ENCODE measurements at regions not wholly inside any gene's neighbourhood (a gene's known extent, or its start where the extent isn't known, plus 50 kb on each side); places are given as distances from the start of the nearest gene placed in this dataset.
"Not testable (repeated sequence)": the region's sequence is repeated elsewhere in the genome, so short reads cannot be mapped to it uniquely, and the experiment has no call there.

DNA sequence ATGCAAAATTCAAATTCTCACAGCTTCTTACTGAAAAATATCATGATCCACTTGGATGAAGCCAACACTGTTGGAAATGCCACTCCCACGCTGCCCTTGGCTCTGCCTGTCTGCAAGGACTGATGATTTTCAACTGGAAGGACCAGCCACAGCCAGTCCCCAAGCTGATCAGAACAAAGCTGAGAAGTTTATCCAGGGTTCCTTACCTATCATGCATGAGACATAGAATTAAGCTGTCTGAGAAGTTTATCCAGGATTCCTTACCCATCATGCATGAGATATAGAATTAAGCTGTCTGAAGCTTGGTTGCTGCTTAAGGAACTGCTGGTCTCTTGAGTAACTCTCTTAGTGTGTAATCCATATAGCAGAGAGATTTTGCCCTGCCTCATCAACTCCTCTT lies 159.8 kb upstream of the TMEM260 start:
- DNase-seq (ENCODE audit: extremely low read depth in 1 of 2, low read depth in 1 of 2) = no peak

DNA sequence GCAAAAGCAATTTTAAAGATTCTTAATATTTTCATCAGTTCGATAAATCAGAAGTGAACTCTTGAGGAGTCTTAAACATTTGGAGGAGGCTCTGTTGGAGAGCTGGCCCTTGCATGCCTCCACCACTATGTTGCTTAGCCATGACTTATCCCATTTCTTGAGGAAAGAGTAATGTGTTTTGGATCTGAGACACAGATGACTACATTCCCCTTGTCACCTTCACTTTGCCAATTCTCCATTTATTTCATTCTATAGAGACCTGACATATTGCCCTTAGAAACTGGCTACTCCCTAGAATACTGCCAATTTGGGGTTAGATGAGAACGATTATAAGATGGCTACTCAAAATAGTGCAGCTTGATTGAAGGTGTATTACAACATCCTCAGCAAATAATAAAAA lies 157.4 kb upstream of the TMEM260 start:
- no peak for DNase-seq (ENCODE audit: extremely low read depth in 1 of 2, low read depth in 1 of 2)

DNA sequence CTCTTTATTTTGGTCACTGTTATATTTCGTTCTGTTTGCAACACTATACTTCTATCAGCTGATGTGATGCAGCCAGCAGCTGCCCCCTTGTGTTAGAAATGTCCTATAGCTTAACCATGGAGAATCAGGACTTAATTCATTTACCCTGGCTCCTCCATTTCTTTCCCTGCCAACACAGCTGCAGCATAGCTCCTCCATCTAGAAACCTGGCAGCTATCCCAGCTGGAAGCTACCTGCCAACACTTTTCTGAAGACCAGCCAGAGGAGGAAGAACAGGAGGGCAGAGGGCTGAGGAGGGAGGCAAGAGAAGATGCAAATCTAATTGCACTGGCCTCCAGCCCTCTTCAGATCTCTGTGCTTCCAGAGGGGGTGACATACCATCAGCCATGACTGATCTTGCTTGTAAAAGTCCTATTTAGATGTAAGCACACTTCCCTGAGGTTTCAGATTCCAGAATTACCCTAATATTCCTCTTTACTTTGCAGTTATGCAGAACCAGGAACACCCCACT lies 156.8 kb upstream of the TMEM260 start:
- DNase-seq (ENCODE audit: extremely low read depth in 1 of 2, low read depth in 1 of 2) = no peak

DNA sequence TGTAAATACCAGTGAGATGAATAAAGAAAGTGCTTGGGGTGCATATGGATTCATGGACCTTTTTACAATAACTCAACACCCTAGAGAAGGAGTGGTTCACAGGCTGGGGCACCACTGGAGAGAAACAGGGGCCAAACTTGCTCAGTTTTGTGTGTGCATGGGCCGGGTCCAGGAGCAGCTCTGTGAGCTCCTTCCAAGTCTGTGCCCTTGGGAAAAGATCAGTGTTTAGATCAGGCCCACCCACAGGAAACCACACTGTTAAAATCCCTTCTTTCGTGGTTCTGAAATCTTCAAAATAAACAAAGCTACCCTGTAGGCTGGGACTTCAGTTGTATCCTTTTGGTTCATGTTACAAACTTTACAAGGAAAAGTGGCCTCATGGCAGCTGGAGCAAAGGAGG lies 156.1 kb upstream of the TMEM260 start:
- no peak for DNase-seq (ENCODE audit: extremely low read depth in 1 of 2, low read depth in 1 of 2)

DNA sequence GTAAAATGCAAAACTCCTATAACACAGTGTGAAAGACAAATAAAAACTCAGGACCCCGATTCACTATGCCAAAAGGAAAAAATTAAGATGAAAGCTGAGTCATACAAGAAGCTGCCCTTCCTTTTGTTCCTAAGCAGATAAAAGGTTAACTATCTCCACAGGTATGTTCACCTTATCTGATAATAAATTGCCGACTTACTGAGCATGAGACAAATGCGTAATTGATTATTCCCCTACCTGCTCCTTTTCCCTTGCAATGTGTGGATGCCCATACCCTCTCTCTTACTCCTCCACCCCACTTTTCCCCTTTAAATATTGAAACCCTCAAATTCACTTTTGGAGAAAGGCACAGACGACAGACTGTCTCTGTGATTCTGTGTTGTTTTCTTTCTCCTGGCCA lies 148.6 kb upstream of the TMEM260 start:
- DNase-seq (ENCODE audit: extremely low read depth in 1 of 2, low read depth in 1 of 2) = no peak

DNA sequence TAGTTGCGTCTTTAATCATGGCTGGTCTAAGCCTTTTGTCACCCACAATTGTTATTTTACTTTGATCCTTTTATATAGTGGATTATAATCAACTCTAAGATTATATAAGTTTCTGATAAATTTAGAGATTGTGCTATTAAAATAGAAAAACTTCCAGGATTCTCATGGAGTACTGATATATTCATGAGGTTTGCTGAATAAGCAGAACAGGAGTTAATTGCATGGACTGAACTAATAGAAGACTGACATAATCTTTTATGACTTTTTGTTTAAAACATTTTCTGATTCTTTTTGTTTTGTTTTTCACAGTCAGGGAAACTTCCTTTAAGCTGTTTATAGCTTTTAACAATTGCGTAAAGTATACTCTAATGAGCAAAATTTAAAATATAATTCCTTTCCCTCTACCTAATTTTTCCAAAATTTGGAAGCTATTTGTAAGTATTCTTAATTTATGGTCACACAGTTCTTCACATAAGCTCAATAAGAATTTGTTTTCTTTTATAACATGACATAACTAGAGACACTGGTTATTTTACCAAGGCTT lies 129.9 kb upstream of the TMEM260 start:
- DNase-seq (ENCODE audit: extremely low read depth in 1 of 2, low read depth in 1 of 2) = no peak

DNA sequence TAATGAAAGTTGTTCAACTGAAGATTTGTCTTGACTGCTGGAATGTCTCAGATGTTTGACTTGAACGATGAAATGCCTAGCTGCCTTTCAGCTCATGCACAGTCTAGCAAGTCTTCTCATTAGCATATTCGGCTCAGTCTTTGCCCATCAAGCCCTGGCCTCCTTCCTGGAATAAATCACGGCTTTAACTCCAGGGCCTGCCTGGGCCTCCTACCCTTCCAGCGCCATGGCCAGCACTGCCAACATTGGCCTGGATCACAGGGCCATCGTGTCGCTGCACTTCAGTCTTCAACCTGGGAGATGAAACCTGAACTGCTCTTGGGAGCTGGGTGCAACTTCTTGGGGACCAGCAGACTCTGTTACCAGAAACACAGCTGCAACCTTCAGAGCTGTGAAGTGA lies 126.7 kb upstream of the TMEM260 start:
- no peak for DNase-seq (ENCODE audit: extremely low read depth in 1 of 2, low read depth in 1 of 2)

DNA sequence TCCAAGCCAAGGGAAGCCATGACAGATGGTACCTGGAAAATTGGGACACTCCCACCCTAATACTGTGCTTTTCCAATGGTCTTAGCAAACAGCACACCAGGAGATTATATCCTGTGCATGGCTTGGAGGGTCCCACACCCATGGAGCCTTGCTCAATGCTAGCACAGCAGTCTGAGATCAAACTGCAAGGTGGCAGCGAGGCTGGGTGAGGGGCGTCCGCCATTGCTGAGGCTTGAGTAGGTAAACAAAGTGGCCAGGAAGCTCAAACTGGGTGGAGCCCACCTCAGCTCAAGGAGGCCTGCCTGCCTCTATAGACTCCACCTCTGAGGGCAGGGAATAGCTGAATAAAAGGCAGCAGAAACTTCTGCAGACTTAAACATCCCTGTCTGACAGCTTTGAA lies 124.9 kb upstream of the TMEM260 start:
- not testable (repeated sequence) for DNase-seq (ENCODE audit: extremely low read depth in 1 of 2, low read depth in 1 of 2)

DNA sequence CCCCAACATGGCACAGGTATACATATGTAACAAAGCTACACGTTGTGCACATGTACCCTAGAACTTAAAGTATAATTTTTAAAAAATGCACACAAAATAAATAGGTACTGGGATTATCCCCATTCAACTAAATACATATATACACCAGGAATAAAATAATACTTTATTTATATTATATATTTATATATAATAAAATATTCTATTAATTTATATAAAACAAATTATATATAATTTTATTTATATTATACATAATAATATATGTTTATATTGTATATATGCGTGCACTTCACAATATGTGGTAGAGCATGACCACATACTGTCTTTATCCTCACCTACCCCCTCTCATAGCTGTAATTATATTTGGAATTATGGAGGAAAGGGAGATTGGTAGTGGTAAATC lies 119.1 kb upstream of the TMEM260 start:
- no peak for DNase-seq (ENCODE audit: extremely low read depth in 1 of 2, low read depth in 1 of 2)

DNA sequence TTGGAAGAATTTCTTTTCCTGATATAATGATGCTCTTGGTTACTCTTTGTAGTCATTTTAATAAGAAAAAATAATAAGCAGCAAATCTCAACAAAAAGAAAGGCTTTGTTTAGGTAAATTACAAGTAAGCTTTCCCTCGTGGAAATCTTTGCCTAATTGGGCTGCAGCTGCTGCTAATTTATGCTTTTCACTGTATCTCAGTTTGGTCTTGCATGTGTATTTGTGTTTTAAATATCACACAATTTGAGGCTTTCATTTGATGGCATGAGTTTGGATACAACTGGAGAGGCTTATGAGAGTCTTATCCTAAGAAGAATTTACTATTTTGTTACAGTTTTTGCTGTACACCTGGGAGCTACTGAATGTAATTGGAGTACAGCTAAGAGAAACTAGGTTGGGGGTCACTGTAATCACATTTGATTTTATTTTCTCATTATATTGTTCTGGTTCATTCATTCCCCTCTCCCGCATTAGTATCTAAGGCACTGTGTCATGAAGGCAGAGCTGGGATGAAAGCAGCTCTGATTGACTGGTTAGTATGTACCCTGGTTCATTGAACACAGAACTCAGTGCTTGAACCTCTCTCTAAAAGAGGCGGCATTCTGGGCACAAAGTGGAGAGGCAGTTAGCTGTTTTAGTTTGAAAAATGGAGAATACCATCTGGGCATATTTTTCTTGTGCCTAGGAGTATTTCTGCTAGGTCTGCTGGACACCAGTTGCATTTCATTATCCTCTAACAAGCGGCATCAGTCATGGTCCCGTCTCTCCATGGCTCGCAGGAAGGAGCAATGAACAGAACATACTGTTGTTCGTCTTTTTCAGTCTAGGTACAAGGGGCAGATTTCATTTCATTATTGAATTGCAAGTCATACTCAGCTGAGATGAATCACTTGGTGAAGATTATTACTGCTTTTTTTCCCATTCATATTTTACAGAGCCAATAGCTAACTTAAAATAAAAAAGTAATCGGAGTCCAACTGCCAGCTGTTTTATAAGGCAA lies 118.0 kb upstream of the TMEM260 start:
- no peak for DNase-seq (ENCODE audit: extremely low read depth in 1 of 2, low read depth in 1 of 2)

DNA sequence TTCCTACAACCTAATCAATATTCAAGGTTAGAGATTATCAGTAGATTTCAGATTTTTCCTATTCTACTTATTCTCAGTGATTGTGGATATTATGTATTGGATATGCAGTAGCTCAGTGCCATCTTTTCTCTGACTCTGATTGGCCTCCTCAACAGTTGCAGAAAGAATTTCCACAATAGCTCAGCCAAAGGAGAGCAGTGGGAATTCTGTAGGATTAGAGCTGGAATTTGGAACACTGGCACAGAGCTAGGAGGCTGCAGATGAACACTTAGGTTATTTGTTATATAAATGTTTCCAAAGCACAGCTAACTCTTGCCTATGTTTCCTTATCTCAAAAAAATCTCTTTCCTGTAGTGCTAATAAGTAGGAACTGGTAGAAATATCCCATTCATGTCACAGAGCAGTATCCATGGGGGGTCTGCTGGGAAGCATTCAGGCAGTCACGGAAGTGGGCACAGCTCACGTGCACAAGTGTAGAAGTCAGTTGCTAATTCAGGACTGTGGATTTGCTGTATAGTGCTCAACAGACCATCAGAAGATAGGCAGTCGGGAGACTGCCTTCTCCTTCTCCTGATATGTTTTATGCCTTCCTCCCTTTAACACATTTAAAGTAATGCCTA lies 116.2 kb upstream of the TMEM260 start:
- no peak for DNase-seq (ENCODE audit: extremely low read depth in 1 of 2, low read depth in 1 of 2)

DNA sequence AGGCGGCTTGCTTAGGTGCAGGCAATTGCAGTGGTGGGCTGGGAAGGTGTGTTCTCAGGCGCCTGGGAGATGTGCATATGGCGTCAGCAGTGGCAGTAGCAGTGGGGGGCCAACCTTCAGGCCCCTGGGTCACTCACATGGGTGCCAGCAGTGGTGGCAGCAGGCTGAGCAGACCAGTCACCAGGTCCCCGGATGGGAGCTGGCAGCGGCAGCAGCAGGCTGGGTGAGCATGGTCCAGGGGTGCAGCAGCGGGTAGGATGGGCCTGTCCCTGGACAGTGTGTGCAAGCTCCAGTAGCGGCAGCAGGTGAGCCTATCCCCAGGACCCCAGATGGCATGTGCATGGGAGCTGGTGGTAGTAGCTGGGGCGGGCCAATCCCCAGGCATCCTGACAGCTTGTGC lies 108.5 kb upstream of the TMEM260 start:
- no peak for DNase-seq (ENCODE audit: extremely low read depth in 1 of 2, low read depth in 1 of 2)

DNA sequence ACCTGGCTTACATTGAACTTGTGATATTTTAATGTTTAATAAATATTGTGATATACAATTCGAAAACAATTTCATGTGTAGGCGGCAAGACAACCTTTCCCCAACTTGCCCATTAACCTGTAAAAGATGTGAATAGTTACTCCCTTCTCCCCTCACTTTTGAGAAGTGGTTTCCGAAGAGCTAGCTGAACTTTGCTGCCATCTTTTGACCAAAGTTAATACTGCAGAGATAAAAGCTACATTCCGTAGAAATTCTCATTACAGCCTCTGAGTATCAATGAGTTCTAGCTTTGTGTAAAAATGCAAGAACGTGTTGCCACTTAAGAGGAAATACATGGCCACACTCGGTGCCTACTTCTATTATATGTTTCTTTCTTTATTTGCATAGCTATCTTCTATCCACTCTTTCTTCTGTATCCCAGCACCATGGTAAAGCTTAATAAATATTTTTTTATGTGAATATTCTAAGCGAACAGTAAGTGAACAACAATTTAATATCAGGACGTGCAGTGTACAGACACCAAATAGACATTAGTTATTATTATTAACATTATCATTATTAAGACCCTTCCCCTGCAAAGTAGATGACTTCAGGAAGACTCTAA lies 105.1 kb upstream of the TMEM260 start:
- DNase-seq (ENCODE audit: extremely low read depth in 1 of 2, low read depth in 1 of 2) = no peak

DNA sequence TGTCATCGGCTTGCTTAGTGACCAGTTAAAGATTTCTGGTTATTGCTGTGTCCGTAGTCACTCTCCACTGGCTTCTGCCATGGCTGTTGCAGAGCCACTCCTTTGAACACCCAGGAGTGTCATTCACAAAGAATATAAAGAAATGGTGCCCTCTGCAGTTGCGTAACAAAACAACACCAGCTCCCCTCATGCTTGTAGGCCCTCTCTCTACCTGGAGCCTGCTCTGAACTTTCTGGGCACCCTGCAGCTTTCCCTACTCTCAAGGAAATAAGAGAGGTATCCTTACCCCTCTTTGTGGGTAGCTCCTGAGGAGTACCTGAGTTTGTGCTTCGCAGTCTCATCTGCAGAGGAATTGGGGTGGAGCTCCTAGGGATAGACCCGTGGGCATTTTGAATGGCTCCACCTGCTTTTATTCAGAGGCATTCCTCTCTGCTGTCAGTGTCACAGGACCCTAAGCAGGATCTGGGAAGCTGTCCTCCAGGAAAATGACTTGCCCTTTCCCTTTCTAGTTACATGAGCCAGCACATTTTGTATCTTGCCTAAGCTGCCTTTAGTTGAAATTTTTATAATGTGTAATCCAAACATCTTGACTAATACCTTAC lies 97.2 kb upstream of the TMEM260 start:
- DNase-seq (ENCODE audit: extremely low read depth in 1 of 2, low read depth in 1 of 2) = no peak

DNA sequence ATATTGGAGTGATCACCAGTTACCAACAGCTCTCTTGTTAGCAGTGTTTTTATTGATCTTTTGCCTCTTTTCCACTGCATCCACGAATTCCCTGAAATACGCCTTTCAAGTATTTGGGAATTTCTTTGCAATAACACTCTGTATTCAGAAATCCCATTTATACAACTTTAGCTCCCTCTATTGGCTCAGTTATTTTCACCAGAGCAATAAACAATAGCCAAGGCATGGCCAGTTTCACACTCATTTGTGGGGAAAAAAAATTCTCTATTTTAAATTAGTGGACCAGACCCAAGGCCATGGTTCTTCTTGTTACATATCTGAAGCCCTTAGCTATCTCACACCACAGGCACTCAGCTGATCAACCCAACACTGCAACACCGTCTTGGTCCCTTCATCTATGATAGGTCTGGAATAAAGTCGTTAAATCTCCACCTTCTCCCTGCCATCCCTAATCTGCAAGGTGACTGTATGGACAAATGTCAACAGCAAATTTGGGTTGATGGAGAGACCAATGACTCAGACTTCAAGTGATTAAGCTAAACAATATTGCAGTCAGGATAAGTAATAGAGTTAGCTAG lies 92.4 kb upstream of the TMEM260 start:
- no peak for DNase-seq (ENCODE audit: extremely low read depth in 1 of 2, low read depth in 1 of 2)

DNA sequence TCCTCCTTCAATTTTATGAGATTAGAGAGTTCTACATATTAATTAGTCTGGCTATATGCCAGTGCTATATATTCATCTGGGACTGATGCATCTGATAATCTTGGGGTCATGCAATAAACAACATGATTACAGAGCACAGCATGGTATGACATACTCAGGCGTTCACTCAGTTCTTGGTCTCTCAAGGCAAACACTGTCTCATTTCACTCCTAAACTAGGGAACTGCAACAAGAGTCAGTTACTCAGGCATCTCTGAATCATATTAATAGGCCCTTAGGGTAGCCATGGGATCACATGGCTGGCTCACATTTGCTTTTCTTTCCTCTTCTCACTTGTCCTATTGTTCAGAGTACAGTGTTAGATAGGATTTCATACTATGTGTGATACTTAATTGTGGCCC lies 91.8 kb upstream of the TMEM260 start:
- no peak for DNase-seq (ENCODE audit: extremely low read depth in 1 of 2, low read depth in 1 of 2)

DNA sequence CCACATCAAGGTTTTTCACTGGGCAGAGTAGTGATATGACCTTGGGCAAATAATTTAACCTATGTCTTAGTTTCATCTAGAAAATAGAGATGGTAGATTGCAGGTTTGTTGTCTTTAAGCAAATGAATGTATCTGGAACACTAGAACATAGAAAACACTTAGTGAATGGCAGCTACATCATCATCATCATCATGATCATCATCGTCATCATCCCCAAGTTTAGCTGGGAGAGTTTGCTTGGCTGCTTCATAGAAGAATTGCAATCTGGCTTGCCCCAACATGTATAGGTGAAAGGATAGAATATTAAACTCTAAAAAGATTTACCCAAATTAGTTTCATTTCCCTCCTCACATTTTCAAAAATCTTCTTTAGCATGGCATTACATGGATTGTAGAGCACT lies 91.3 kb upstream of the TMEM260 start:
- DNase-seq (ENCODE audit: extremely low read depth in 1 of 2, low read depth in 1 of 2) = no peak

DNA sequence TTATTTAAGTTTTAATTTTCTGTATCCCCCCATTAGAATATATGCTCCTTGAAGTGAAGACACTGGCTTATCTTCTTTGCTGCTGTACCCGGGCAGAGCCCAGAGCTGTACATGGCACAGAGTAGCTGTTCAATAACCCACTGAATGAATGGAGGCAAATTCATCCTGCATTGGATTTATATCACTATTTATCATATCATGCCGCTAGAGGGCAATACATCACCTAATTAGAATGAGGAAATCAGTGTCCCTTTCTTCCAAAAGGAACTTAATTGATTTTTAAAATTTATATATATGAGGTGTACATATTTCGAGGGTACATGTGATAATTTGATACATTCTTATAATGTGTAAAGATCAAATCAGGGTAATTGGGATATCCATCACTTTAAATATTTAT lies 89.2 kb upstream of the TMEM260 start:
- no peak for DNase-seq (ENCODE audit: extremely low read depth in 1 of 2, low read depth in 1 of 2)

DNA sequence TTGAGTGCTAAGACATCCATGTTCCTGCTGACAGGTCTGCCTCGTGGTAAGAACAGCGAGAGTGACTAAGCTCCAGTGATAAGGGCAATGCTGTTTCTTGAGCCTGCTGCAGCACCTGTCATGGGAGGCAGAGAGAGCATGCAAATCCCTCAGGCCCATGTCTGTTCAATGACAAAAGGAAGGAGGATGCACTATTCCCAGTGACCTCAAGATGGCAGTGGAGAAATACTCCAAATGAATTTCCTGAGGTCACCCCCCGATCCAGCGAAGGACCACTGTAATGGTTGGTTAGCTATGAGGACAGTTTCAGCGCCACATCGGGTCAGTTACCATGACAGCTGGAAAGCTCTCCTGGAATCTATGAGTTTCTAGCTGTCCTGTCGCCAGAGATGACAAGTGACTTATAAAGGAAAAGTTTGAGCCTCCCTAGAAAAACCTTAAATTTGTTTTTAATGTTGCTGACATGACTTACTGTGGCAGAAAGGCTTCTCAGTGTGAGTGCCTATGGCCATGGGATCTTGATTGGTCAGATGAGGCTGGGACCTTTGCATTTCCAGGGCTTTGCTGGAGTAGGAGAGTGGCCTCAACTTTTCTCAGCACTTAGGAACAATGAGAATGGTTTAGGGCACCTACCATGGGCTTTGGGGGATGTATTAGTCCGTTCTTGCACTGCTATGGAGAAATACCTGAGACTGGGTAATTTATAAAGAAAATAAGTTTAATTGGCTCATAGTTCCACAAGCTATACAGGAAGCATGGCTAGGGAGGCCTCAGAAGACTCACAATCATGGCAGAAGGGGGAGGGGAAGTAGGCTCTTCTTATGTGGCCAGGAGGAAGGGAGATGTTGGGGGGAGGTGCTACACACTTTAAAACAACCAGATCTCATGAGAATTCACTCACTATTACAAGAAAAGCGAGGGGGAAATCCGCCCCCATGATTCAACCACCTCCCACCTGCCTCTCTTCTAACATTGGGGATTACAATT lies 88.0 kb upstream of the TMEM260 start:
- peak in 1 of 2 donors; percentile 13 for DNase-seq (ENCODE audit: extremely low read depth in 1 of 2, low read depth in 1 of 2)
